ENCODE measurements at regions not wholly inside any gene's neighbourhood (a gene's known extent, or its start where the extent isn't known, plus 50 kb on each side); places are given as distances from the start of the nearest gene placed in this dataset.

DNA sequence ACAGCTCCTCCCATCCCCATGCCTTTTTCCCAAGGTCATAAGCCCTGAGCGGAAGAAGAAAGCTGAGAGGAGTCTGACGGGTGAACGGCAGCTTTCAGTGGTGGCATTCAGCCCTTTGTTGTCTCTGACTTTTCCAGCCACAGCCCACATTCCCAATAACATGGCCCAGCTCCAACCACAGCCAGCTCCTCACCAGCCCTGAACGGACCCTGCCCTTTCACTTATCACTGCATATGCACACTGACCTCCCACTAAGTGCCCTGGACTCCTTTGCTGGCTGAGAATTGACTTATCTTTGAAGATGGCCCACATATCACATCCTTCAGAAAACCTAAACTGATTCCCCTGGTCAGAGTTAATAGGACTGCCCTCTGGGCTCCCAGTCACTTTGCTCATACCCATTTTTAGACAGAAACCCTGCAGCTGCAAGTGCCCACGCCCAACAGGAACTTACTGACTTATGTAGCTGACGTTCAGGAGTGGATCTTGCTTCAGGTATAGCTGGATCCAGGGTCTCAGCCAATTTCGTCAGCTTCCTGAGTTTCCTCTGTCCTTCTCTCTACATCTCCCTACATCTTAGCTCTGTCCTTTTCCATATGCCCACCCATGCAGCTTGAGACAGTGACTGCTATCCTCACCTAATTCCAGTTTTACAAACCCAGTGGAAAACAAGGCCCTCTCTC, 348.5 kb upstream of the PROK2 start:
- intact Hi-C loops (cut with micrococcal nuclease; ENCODE audit: unreplicated experiment): no loop called here
- no peaks in the 10 kb centered on the region for H3K9me3 ChIP-seq (ENCODE audit: low read depth, low read length, poor library complexity, severe bottlenecking)
- no peaks in the 10 kb centered on the region for H3K4me1 ChIP-seq (ENCODE audit: insufficient read depth, low read length, poor library complexity, severe bottlenecking)
- no peak overlapping the region for H3K4me3 ChIP-seq (ENCODE audit: low read depth, low read length, poor library complexity, severe bottlenecking)
- CTCF ChIA-PET: no interaction called here
- no peak overlapping the region for H3K27ac ChIP-seq (ENCODE audit: low read depth, low read length, poor library complexity, severe bottlenecking)
- TF ChIP-seq EZH2 (IDR thresholded peaks at IDR 0.05; ENCODE audit: borderline replicate concordance, low read depth, low read length, poor library complexity, severe bottlenecking): no peak
- no peak for TF ChIP-seq CTCF (conservative IDR thresholded peaks at IDR 0.05; ENCODE audit: low read depth, low read length)
- POLR2A ChIA-PET (ENCODE audit: low non-redundant PET): no interaction called here
- no peaks in the 10 kb centered on the region for H3K36me3 ChIP-seq (ENCODE audit: insufficient read depth, low read length, poor library complexity, severe bottlenecking)
- no peaks in the 10 kb centered on the region for H3K27me3 ChIP-seq (replicated peaks; ENCODE audit: insufficient read depth, low read depth, low read length, poor library complexity)
- DNase-seq (ENCODE audit: low spot score): no peak
- BruUV-seq (replicated peaks): no TSS peak

DNA sequence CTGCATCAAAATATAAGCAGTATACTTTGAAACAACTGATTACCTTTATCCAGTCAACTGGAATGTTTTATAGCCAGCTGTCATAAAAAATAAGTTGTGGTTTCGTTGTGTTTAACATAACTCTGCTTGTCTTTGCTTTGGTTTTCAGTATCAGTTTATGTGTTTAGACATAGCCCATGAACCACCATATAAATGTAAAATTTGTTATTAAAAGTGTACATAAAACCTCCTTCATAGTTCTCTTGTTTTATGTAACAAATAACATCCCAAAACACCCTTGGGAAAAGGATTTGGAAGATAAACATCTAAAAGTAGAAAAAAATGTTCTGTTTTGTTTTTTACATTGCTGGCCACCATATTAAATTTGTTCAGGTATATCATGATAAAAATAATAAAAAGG, 347.0 kb upstream of the PROK2 start:
- no peak overlapping the region for H3K4me3 ChIP-seq (ENCODE audit: low read depth, low read length, poor library complexity, severe bottlenecking)
- intact Hi-C loops (cut with micrococcal nuclease; ENCODE audit: unreplicated experiment): no loop called here
- ChIA-PET POLR2A (ENCODE audit: low non-redundant PET) (no interaction called here), CTCF (no interaction called here)
- TF ChIP-seq CTCF (conservative IDR thresholded peaks at IDR 0.05; ENCODE audit: low read depth, low read length) (no peak), EZH2 (IDR thresholded peaks at IDR 0.05; ENCODE audit: borderline replicate concordance, low read depth, low read length, poor library complexity, severe bottlenecking) (no peak)
- no peaks in the 10 kb centered on the region for H3K36me3 ChIP-seq (ENCODE audit: insufficient read depth, low read length, poor library complexity, severe bottlenecking)
- H3K9me3 ChIP-seq (ENCODE audit: low read depth, low read length, poor library complexity, severe bottlenecking): no peaks in the 10 kb centered on the region
- H3K27me3 ChIP-seq (replicated peaks; ENCODE audit: insufficient read depth, low read depth, low read length, poor library complexity): no peaks in the 10 kb centered on the region
- no peak for DNase-seq (ENCODE audit: low spot score)
- no peaks in the 10 kb centered on the region for H3K4me1 ChIP-seq (ENCODE audit: insufficient read depth, low read length, poor library complexity, severe bottlenecking)
- no TSS peak for BruUV-seq (replicated peaks)
- no peak overlapping the region for H3K27ac ChIP-seq (ENCODE audit: low read depth, low read length, poor library complexity, severe bottlenecking)

DNA sequence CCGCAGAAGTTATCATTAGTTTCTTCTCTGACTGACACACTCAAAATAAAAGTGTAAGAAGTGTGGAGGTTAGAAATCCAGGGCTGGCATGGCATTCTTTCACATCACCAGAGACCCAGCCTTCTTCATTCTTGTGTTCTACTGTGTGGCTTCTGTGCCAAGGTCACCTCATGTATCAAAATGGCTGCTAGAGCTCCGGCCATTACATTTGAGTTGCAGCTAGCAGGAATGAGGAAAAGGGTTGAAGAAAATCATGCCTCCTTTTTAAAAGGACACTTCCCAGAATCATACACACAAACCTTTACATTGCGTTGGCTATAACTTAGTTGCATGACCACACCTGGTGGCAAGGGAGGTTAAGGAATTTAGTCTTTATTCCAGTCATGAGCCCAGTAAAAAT, 345.6 kb upstream of the PROK2 start:
- no peaks in the 10 kb centered on the region for H3K9me3 ChIP-seq (ENCODE audit: low read depth, low read length, poor library complexity, severe bottlenecking)
- POLR2A ChIA-PET (ENCODE audit: low non-redundant PET): no interaction called here
- H3K27ac ChIP-seq (ENCODE audit: low read depth, low read length, poor library complexity, severe bottlenecking): no peak overlapping the region
- no TSS peak for BruUV-seq (replicated peaks)
- no peak for DNase-seq (ENCODE audit: low spot score)
- no peak overlapping the region for H3K4me3 ChIP-seq (ENCODE audit: low read depth, low read length, poor library complexity, severe bottlenecking)
- H3K4me1 ChIP-seq (ENCODE audit: insufficient read depth, low read length, poor library complexity, severe bottlenecking): no peaks in the 10 kb centered on the region
- CTCF ChIA-PET: no interaction called here
- no peaks in the 10 kb centered on the region for H3K36me3 ChIP-seq (ENCODE audit: insufficient read depth, low read length, poor library complexity, severe bottlenecking)
- intact Hi-C loops (cut with micrococcal nuclease; ENCODE audit: unreplicated experiment): no loop called here
- TF ChIP-seq EZH2 (IDR thresholded peaks at IDR 0.05; ENCODE audit: borderline replicate concordance, low read depth, low read length, poor library complexity, severe bottlenecking) (no peak), CTCF (conservative IDR thresholded peaks at IDR 0.05; ENCODE audit: low read depth, low read length) (no peak)
- no peaks in the 10 kb centered on the region for H3K27me3 ChIP-seq (replicated peaks; ENCODE audit: insufficient read depth, low read depth, low read length, poor library complexity)
